GM18870 (cell line): ENCODE measurements at regions not wholly inside any gene's neighbourhood (a gene's known extent, or its start where the extent isn't known, plus 50 kb on each side); places are given as distances from the start of the nearest gene placed in this dataset.

Experiments
- ATAC-seq: cut with Tn5 transposase; IDR thresholded peaks from one replicate; pipeline ENCODE4 v1.9.1; 2021; ENCODE audit warnings: moderate library complexity; ENCODE audit not compliant: unreplicated experiment

DNA sequence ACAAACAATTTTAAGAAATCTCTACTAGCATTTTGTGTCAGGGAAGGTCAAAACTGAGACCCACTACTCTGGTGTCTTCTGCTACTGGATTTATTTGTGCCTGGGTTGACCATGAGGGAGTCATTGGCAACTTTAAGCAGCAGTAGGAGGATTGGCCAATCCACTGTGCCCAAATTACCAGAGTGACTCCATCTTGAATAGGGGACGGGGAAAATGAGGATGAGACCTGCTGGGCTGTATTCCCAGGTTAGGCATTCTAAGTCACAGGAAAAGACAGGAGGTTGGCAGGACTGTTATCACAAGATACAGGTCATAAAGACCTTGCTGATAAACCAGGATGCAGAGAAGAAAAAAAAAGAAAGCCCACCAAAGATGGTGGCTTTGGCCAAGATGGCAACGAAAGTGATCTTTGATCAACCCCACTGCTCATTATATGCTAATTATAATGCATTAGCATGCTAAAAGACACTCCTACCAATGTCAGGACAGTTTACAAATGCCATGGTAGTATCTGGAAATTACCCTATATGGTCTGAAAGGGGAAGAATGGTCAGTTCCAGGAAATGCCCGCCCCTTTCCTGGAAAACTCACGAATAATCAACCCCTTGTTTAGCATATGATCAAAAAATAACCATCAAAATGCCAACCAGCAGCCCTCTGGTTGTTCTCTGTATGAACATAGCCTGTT lies 200.9 kb downstream of the LTN1 start:
- no peak for ATAC-seq

DNA sequence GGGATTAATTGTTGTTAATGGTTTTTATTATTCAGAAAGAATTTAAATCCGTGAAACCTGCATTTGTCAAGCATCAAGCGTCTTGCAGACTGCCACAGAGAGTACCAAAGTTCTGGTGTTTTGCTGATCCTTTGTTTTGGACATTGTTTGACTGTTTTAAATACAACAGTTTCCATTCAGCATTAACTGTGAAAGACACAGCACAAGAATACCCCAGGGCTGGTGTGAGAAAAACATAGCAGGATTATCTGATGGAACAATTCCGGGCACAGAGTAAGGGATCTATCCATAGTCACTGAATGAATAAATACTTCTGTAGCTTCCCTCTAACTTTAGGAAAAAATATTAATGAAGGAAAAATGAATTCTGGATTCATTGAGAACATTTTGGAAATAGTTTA lies 202.3 kb downstream of the LTN1 start:
- ATAC-seq, result no peak

DNA sequence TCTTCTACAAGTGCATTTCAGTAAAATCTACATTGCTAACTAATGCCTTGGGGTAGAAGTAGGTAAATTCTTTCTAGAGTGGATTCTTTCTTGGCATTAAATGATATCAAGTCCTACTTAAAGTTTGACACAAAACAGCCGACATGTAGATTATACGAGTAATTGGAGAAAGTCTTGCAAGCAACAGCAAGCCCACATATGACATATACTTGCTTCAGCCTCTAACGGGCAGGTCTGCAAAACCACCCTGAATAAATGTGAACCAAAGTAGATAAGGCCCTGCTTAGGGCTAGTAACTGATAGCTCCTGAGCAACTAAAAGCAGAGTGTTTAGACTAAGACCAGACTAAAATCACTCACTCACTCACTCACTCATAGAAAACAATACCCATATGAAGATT lies 203.2 kb downstream of the LTN1 start:
- ATAC-seq, result no peak

DNA sequence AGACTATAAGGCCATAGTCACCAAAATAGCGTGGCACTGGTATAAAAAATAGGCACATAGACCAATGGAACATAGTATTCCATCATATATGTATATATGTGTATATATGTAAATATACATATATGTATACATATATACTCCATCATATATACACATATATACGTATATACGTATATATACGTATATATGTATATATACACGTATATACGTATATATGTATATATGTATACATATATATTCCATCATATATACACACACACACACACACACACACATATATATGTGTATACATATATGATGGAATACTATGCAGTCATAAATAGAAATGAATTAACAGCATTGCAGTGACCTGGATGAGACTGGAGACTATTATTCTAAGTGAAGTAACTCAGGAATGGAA lies 204.6 kb downstream of the LTN1 start:
- ATAC-seq, result no peak

DNA sequence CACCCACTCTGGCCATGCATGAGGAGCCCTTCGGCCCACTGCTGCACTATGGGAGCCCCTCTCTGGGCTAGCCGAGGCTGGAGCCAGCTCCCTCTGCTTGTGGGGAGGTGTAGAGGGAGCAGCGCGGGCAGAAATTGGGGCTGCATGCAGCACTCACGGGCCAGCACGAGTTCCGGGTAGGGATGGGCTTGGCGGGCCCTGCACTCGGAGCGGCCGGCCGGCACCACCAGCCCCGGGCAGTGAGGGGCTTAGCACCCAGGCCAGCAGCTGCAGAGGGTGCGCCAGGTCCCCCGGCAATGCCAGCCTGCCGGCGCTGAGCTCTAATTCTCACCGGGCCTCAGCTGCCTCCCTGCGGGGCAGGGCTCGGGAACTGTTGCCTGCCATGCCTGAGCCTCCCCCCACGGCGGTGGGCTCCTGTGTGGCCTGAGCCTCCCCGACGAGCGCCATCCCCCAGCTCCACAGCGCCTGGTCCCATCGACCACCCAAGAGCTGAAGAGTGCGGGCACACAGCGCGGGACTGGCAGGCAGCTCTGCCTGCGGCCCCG lies 209.0 kb downstream of the LTN1 start:
- ATAC-seq, result no peak

DNA sequence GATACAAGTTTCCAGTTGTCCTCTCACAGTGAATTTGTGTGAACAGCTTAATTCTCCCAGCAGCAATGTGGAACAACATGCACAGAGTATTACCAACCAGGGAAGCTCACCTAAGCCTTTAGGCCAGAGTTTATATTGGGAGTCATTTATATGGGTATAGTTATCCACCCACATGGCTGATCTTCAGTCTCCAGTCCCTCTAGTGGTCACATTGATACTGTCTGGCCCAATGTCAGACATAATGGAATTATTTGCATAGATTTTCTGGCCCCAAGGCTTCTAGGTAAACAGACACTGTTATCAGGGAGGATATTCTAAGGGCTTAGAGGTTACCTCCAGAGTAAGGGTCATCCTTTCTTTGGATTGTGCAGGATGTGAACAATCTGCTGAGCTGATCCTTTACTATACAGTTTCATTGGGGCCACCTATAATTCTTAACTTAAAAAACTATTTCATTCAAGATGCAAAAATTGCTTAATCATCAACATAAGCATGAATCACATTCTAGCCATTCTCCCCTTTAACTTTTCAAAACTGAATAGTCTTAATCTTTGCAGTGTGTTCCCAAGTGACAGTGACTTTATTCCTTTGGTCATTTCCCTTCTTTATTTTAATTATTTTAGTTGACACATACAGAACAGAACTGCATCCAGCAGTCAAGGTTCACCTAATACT lies 210.9 kb downstream of the LTN1 start:
- ATAC-seq, result peak; percentile 82

DNA sequence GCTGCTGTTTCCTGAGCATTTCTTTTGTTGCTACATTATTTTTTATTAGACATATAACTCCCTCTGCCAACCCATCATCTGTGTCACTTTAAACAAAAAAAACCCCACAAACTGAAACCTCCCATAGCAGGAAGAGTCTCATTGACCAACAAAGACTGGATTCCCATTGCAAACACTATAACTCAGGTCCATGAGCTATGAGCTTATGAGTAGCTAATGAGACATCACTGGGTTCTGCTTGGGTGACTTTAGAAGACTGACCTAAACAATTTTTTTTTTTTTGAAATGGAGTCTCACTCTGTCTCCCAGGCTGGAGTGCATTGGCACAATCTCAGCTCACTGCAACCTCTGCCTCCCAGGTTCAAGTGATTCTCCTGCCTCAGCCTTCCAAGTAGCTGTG lies 212.8 kb downstream of the LTN1 start:
- no peak for ATAC-seq

DNA sequence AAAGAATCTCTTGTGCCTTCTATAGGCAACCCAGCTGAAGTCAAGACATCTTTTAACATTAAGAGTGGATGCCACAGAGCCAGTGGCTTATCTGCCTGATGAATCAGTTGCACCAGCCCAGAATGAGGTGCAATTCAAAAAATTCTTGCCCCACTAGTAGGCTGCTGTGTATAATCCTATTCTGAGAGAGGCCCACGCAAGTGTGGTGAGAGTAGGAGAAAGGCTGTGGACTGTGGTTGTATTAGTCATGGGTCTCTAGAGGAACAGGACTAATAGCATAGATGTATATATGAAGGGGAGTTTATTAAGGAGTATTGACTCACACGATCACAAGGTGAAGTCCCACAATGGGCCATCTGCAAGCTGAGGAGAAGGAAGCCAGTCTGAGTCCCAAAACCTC lies 216.4 kb downstream of the LTN1 start:
- no peak for ATAC-seq

DNA sequence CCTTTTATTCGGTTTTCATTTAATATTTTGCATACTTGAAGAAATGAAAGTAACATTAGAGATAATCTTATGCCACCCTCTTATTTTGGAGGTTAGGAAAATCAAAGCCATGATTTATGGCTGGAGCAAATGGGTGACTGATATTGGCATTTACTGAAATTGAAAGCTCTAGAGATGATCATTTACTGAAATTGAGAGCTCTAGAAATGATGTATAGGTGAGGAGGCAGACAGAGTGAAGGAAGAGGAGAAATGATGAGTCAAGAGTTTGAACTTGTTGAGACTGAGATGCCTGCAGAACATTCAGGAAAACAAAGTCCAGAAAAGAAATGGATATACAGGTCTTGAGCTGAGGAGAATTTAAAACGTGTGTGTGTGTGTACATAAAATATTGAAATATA lies 217.6 kb downstream of the LTN1 start:
- no peak for ATAC-seq

DNA sequence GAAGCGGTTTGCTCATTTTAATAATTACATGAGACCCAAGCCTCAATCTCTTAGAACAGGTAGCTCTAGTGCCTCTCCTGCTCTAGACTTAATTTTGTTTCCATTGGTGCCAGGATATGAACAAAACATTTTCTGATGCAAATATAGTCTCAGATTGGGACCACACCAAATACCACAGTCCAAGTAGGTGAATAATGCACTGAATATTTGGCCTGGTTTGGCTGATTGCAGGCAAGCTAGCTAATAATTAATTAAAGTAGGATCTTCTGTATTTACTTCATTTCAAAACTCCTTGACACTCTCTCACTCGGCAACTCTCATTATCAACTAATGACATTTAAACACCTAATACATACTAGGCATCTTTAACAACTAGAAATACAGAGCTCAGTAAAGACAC lies 219.6 kb downstream of the LTN1 start:
- ATAC-seq, result no peak

DNA sequence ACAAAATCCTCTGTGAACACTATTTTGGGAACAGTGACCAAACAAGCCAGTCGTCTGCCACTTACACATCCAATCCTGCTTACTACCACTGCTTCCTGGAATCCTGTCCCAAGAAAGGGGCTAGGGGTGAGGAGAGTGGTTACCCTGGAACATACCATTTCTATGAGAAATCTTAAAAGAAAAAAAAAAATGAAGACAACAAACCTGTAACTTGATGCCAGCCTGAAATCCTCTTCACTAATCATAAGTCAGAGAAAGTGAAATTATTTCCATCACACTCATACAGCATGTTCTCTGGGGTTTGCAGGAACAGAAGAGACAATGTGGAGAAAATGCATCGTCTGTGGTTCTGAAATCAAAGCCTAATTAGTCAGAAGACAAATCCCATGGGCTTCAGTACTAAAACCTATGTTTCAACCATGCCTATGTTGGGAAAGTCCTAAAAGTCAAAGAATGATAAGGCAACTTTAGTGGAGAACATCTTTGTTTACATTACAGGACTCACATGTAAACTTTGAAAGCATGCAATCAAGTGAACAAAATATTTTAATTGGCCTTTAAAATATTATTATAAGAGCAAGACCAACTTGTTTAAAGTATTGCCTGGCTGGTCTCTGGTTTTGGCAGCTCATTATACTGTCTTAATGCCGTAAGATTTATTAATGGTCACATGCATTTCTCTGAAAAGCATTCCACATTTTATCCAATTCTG lies 220.7 kb downstream of the LTN1 start:
- ATAC-seq, result no peak

DNA sequence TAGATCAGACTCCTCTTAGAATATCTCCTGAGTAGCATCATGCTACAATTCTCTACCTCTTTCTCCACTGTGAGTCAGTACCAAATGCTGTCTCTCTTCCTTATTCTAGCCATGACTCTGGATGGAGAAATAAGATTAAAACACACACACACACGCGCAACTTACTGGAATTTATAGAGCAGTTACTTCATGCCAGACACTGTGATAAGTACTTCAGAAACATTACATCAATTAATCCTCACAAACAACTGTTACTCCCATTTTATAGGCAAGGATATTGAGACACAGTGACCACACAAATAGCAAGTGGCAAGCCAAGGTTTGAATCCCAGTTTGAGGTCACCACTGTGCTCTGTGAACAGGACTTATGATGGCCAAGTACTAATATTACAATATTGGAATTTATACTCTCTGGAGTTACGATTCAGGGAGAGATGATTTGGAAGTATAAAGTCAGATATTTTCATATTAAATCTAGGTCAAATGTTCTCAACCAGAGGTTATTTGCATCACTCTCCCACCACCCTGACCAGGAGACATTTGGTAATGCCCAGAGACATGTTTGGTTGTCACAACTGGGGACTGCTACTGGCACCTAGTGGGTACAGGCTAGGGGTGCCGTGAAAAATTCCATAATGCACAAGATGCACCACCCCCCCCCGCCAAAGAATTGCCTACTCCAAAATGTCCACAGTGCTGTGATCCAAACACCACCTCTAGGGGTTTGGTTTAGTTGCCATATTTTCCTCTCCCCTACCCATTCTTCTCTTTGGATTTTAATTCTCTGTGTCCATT lies 221.6 kb downstream of the LTN1 start:
- no peak for ATAC-seq

DNA sequence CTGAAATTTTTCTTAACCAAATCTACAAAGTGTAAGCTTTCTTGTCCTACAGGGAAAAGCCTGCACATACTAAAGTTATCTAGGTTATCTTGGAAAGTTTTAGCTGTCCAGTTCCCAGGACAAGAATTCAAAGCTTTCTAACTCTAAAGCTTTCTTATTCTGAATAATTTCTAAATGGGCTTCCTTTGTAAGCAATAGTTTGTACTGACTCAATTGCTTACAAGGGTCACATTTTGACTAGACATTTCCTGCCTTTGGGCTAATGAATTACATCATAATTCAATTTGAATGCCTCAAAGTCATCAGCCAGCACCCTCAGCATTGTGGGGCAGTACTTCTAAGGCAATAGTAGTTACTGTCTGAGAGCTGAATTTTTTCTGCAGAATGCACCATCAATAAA lies 223.0 kb downstream of the LTN1 start:
- no peak for ATAC-seq

DNA sequence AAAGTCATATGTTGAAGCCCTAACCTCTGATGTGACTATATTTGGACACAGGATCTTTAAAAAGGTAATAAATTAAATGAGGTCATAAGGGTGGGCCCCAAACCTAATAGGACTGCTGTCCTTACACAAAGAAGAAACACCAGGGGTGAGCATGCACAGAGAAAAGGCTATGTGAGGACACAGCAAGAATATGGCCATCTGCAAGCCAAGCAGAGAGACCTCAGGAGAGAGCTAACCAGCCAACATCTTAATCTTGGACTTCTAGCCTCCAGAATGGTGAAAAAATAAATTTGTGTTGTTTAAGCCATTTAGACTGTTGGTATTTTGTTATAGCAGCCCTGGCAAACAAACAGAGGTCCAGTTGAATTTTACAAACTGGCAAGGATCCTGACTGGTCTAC lies 223.9 kb downstream of the LTN1 start:
- ATAC-seq, result no peak

DNA sequence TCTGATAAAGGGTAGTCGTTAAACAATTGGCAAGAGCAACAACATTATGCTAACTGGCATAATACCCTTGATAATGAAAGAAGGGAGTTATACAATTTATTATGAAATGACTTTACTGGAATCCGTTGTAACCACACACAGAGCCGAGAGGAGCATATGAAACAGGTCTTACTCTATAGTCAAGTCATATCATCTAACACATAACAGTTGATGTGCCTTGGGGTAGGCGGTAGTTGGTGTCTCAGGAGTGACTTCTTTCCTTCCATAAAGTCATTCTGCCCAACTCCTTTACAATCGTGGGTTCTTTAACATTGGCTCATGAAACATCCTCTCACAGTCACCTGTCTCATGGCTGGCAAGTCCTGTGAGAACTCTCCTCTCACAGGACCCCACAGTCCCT lies 225.2 kb downstream of the LTN1 start:
- no peak for ATAC-seq

DNA sequence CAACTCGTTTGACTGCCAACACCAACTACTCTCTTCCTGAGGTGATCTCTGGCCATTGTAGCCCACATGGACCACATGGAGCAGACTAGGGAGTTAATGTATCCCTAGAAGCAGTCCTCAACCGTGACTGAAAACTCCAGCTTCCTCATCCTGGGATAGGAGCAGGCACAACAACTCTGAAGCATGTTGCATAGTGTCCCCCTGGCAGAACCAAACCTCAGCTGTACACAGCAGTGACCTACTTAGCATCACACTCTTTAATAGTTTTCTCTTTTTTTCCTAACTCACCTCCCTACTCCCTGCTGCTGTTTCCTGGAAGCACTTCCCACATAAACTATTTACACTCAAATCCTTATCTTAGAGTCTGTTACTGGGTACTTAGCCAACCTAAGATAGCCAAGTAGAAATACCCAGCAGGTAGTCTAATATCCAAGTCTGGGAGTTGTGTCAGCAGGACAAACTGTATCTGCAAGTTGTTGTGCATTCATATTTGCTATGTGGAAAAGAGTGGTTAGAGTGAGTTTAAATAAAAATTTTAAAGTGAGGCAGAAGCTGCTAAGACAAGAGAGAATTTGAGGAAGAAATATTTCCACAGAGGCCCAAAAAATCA lies 228.8 kb downstream of the LTN1 start:
- ATAC-seq, result no peak

DNA sequence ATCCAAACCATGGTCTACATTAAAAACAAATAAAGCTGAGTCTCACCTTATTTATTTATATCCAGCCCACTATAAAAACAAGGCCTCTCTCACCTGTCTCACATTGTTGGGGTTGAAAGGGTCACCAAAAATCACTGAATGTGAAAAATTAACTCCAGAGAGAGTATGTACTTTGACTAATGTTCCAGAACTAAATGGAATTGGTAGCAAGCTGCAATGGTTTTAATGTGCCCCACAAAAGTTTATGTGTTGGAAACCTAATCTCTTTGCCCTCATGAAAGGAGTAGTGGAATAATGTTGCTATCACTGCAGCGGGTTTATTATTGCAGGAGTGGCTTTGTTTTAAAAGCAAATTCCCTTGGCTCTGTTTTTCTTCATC lies 230.3 kb downstream of the LTN1 start:
- no peak for ATAC-seq

DNA sequence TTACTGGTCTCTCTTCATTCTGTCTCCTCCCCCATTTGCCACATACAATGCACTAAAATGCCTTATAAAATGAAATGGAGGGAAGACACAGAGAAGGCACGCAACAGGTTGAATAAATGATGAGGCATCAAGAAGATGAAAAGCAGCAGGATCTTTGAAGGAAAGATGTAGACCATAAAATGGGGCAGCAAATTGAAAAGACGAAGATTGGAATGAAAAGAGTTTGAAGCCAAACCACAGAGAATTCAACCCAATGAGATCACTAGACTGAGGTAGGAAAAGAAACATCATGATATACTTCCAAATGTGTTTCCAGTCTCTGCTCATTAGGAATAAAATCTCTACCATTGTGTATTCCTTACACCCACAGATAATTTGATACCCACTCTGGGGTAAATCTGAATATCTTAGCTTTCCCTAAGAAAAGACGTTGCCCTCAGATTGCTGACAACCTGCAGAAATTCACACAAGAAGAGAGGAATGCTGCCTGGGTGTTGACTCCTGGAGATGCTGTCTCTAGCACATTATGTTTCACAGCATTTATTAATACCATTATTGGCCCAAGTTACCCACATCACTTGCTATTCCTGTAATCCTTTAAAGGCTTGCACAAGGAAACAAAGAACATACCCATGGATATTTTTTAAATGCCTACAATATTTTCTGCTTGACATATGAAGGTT lies 230.9 kb downstream of the LTN1 start:
- no peak for ATAC-seq

DNA sequence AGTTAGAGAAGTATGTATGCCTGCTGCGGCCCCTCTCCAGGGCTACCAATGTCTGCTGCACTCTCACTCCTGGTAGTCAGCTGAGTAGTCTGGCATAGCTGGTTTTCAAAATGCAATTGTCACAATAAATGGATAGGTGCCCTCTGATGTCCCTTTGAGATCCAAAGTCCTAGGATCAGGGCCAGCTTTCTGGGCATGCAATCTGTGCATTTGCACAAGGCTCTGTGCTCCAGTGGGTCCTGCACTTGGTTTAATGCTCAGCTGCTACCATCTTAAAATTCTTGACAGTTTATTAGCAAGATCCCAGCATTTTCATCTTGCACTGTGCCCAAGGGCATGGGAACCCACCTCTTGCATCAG lies 233.8 kb downstream of the LTN1 start:
- ATAC-seq, result no peak
